ENCODE measurements at regions not wholly inside any gene's neighbourhood (a gene's known extent, or its start where the extent isn't known, plus 50 kb on each side); places are given as distances from the start of the nearest gene placed in this dataset.

- no peak for DNase-seq (ENCODE audit: low read depth)
Observed at GRCh38 chr6:139635401-139636130, 261.1 kb upstream of the CITED2 start.

- DNase-seq (ENCODE audit: low read depth), result no peak
Observed at GRCh38 chr6:139632840-139633239, 258.4 kb upstream of the CITED2 start.

GRCh38 chr6:139628270-139628669 is 253.8 kb upstream of the CITED2 start:
- DNase-seq (ENCODE audit: low read depth), result no peak

GRCh38 chr6:139627091-139627490 is 252.6 kb upstream of the CITED2 start:
- DNase-seq (ENCODE audit: low read depth), result no peak

DNA sequence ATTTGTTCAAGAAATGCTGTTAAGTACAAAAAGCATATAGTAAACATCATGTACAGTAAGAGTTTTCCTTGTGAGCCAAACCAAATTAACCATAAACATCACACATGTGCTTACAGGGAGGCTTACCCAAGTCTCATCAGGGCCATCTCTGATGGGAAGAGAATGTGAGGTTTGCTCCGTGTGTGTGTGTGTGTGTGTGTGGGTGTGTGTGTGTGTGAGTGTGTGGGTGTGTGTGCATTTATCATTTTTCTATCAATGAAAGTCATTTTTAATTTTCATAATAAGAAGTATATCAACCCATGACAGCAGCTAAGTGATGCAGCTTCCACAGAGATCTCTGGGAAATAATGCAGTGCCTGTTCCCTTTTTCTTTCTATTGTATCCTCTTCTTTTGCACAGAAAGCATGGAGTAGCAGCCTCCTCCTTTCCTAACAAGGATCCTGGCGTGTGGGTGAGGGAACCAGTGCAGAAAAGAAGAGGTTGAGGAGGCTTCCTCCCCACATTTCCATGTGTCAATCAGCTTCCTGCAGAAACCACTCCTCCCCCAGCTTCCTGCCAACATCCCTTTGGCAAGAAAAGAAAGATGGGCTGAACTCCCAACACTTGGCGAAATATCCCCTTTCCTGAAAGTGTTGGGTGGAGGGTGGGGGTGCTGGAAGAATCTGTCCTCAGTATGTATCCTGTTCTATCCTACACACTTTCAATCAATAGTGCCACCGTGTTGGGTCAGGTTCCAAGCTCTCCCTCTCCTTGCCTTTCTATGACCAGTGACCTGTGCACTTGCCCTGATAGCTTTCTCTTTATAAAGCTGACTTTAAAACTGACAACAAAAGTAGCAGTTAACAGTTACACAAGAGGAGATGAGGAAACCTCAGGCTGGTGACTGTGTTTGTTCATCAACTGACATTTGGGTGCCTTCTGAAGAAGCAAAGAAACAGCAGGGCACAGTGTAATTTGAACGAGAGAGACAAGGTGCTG is 251.8 kb upstream of the CITED2 start:
- no peak for DNase-seq (ENCODE audit: low read depth)

DNA sequence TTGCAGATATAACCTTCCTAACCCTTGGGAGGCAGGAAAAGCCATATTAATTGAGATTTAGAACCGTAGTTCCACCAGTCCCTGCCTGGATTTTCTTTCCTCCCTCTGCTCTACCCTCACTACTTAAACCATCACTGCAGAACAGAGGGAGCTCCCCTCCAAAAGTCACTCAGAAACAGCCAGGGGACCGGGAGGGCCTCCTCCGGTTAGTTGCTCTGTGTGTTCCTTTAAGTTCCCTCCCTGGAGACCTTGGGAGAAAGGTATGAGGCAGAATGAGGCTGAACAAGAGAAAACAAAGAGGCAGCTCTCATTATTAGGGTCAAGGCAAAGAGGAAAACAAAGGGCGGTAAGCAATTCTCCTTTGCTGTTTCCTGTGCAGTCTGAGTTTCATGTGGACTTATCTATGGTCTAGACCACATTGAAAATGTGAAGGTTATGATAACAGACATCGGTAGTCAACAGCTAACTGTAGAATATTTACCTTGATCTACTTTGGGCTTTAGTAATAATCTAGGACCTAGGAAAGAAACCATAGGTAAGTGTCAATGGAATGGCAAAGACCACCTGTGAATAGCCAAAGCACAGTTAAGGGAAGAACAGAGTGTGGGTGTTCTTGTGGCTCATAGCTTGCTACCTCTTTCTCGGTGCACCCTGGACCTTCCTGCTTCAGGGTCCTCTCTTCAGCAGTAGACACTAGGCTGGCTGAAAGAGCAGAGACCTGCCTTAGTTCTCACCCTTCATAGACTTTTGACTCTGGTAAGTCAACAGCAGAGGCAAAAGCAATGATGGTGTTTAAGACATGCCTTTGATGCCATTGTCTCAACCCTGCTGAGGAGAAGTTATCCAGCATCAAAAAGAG is 250.9 kb upstream of the CITED2 start:
- no peak for DNase-seq (ENCODE audit: low read depth)

DNA sequence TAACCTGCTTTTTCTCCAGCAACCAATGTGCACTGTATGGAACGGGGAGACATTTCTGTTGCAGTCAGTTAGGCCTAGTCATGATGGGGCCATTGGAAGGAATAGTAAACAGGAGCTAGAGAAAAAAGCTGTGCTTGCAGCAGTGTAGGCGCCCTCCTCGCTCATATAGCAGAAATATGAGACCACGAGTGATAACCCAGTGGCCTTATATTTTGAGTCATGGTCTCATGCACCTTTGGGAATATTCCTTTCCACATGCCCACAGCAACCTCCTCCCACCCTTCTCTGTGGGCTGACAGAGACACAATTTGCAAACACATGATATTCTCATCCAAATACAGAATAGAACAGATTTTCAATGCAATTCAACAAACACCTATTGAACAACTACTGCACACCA is 248.9 kb upstream of the CITED2 start:
- DNase-seq (ENCODE audit: low read depth), result no peak

- no peak for DNase-seq (ENCODE audit: low read depth)
Observed at GRCh38 chr6:139613496-139613895, 239.0 kb upstream of the CITED2 start.

GRCh38 chr6:139612135-139612465 is 237.7 kb upstream of the CITED2 start:
- DNase-seq (ENCODE audit: low read depth), result no peak

DNA sequence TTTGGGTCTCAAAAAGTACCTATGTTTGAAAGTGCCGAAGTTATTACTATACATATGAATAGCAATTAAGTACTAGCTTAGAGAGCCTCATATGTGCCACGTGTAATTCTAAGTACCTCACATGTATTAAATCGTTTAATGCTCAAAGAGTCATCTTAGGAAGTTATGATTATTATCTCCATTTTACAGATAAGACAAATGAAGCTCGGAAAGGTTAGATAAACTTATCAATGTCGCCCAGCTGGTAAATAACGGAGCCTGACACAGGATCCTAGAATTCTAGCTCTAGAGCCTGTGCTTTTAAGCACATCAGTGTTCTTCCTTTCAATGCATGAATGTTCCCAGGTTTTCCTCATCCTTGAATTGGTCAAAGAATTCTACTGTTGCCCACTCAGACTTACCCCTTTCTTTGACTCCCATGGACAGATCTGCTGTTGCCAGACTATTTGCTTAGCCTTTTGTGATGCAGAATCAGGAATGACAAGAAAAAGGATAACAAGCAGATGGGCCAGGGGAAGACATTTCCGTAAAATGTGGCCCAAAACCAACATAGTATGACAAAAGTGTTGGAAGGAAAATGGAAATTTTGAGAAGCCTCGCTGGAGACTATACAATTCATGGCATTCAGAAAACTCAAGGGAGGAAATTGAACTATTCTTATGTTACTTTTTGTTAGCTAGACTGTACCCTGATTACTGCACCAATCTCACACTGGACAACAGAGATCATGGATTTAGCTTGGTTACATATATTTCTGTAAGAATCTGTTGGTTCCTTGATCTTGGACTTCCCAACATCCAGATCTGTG is 237.1 kb upstream of the CITED2 start:
- no peak for DNase-seq (ENCODE audit: low read depth)

GRCh38 chr6:139608466-139609261 is 234.2 kb upstream of the CITED2 start:
- no peak for DNase-seq (ENCODE audit: low read depth)

DNA sequence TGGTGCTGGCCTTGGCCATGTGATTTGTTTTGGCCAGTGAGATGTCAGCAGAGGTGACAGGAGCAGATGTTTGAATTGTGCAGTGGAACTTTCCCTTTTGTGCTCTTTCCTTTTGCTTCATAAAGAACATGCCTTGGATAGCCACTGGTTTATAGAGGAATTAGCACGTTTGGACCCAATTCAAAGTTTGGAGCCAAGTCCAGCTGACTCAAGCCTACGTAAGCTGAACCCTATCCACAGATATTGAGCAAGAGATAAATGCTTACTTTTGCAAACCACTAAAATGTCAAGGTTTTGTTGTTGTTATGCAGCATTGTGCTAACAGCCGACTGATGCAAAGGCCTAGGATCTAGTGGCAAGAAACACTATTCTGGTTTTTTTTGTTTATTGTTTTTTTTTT is 230.9 kb upstream of the CITED2 start:
- DNase-seq (ENCODE audit: low read depth), result no peak

GRCh38 chr6:139603581-139603980 is 229.1 kb upstream of the CITED2 start:
- no peak for DNase-seq (ENCODE audit: low read depth)

DNA sequence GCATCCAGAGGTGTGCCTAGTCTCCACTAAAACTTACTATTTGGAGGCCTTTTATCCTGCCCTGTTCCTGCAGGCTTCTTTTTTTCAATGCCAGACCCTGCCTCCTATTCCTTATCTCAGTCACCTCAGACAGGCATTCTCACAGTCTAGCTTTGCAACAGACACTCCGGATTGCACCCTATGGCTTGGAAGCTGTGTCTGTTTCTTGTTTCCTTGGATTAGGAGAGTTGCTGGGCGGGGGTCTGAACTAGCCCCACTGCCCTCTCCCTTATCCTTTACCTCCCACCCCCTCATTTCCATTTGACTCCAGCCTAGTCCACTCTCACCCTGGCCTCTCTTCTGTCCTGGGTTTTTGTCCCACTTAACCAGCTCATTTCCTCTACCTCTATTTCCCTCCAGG is 228.1 kb upstream of the CITED2 start:
- no peak for DNase-seq (ENCODE audit: low read depth)

DNA sequence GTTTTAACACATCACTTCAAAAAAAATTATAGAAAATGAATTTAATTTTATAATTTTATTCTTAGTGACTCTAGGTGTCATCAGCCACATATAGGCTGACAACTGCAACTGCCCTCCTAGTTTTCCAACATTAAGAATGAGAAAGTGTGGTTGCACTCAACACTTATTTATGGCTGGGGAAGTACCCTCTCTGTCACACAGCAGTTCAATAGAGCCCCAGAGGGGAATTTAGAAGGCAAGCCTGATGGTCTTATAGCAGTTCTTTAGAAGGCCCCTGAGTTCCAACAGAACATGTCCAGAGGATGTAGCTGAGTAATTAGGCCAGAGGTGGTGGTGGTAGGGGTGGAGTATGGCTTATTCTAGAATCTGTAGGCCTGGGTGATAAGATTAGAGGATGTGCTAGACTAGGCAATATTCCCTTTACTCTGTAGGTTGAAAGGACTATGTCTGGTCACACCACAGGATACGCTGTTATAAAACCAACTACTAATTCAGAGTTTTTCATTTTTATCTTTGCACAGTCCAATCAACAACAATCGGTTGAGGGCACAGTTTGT is 226.5 kb upstream of the CITED2 start:
- DNase-seq (ENCODE audit: low read depth), result no peak

DNA sequence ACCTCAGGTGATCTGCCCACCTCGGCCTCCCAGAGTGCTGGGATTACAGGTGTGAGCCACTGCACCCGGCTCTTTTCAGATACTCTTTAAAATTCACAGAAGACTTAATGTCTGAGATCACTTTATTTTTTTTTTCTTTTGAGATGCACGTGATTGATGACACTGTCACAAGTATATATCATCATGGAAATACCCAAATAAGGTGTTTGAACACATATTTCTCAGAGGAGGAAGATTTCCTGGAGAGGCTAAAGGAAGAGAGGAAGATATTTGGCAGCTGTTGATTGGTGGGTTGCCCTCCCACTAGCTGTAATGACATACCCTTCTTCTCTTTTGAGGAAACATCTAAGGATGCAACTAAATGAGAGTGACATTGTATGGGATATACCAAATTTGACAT is 225.9 kb upstream of the CITED2 start:
- no peak for DNase-seq (ENCODE audit: low read depth)

DNA sequence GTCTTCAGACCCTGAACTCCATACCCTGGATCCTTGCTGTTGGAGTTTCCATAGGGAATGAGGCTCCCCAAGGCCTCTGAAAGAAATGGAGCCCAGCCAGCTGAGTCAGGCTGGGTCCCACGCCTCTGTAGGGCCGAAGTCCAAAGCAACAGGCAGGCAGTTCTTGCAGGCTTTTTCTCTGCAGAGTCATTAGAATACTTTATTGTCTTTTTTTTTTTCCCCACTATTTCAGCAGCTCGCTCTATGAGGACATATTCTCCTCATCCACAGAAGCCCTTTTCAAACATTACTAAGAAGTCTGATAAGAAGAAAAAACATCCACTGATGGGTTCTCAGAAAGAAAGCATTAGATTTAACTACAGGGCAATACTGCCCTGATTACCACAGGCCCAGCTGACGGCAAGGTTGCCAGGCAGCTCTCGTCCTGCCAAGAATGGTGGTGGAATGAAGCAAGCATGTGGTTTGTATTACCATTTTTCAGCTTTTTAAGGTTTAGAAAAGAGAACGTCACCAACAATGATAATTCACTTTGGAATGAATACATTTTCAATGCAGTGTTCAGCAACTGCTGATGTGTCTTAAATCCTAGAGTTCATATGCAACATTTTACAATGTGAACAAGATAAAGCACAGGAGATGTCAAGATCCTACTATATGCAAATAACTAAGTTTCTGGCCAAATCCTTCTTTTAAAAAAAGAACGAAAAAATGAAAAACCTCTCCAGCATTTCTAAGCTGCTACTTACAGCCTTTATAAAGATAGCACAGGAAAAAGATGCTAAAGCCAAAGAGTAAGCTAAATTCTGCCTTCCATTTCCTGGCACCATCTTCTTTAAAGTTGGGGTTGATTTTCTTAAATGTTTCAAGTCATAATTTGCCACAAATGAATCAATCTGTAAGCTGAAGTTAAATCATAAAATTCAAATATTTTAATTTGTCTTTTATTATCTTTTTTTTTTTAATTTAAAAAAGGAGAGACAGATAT is 223.6 kb upstream of the CITED2 start:
- DNase-seq (ENCODE audit: low read depth), result no peak

GRCh38 chr6:139597087-139597763 is 222.8 kb upstream of the CITED2 start:
- no peak for DNase-seq (ENCODE audit: low read depth)

DNA sequence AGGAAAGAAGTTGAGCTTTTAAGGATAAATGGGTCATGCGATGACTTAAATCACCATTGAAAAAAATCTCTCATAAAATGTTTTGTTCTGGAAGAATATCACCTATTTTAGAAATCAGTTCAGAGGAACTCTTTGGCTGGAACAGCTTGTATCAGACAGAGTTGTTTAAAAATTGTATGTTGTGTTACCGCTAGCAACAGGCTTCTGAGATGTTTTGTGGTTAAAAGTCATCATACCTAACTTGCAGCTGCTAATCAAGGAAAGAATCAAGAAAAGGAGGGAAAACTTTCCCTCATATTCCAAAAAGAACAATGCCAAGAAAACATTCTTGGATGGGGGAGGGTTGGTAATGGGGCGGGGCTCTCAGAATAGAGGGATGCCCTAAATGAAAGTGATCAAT is 220.7 kb upstream of the CITED2 start:
- no peak for DNase-seq (ENCODE audit: low read depth)

All from T-helper 22 cell (primary cell).